Naive thymus-derived CD4-positive, alpha-beta T cell (primary cell): ENCODE measurements at regions not wholly inside any gene's neighbourhood (a gene's known extent, or its start where the extent isn't known, plus 50 kb on each side); places are given as distances from the start of the nearest gene placed in this dataset.
A peak's percentile ranks its signal among the peaks of the same experiment; 100 is the strongest.

Experiments used
- ATAC-seq: fragments of 150-1000 bp; cut with Tn5 transposase; 2 replicates; pipeline ENCODE4 v1.10.0; 2021; ENCODE audit warnings: mild to moderate bottlenecking, moderate library complexity
- CTCF ChIA-PET: fragments of 350-600 bp; sonication (Branson Sonifier 250); formaldehyde crosslinking; loops from one replicate; lab custom pipeline; 2021; ENCODE audit warnings: antibody characterized with exemption; lab: Charles Lee
- POLR2A ChIA-PET: fragments of 350-600 bp; sonication (Branson Sonifier 250); formaldehyde crosslinking; loops from one replicate; lab custom pipeline; 2021; ENCODE audit warnings: antibody characterized with exemption, inconsistent platforms; lab: Charles Lee
- DNase-seq, 9 donors: peaks; one replicate each; pipeline versions ENCODE4 v3.0.0 to v3.0.0-alpha.2; 2020 to 2022; ENCODE audit warnings: mixed read lengths in 1 of 9
- H3K27ac ChIP-seq: one replicate; pipeline ENCODE4 v1.7.0; 2013; ENCODE audit warnings: mild to moderate bottlenecking, low read depth, low read length, moderate library complexity
- H3K27me3 ChIP-seq, 2 donors: one replicate each; pipeline ENCODE4 v1.7.0; 2013; ENCODE audit warnings: low read length in 2 of 2, mild to moderate bottlenecking in 2 of 2, moderate library complexity in 2 of 2; ENCODE audit not compliant: control insufficient read depth in 2 of 2, insufficient read depth in 2 of 2
- H3K36me3 ChIP-seq, 3 experiments: 1 replicate in 2 of 3; 2 replicates in 1 of 3; pipeline ENCODE4 v1.7.0; 2013; ENCODE audit warnings: low read length in 3 of 3, mild to moderate bottlenecking in 3 of 3, moderate library complexity in 1 of 3; ENCODE audit not compliant: insufficient read depth in 3 of 3, control insufficient read depth in 2 of 3
- H3K4me1 ChIP-seq, 2 donors: one replicate each; pipeline ENCODE4 v1.7.0; 2013; ENCODE audit warnings: low read length in 2 of 2, mild to moderate bottlenecking in 2 of 2, moderate library complexity in 1 of 2; ENCODE audit not compliant: control insufficient read depth in 2 of 2, insufficient read depth in 2 of 2
- H3K4me3 ChIP-seq: 2 replicates; pipeline ENCODE4 v1.7.0; 2013; ENCODE audit warnings: mild to moderate bottlenecking, low read length
- H3K9me3 ChIP-seq, 3 experiments: 1 replicate in 2 of 3; 2 replicates in 1 of 3; pipeline ENCODE4 v1.7.0; 2013; ENCODE audit warnings: low read length in 3 of 3; ENCODE audit not compliant: control insufficient read depth in 2 of 3
- H3K27ac Mint-ChIP-seq, 9 donors: one replicate each; pipeline ENCODE4 v1.8.0; 2020 to 2022; ENCODE audit warnings: mixed read lengths in 9 of 9, mild to moderate bottlenecking in 8 of 9, moderate library complexity in 5 of 9, inconsistent platforms in 2 of 9
- H3K27me3 Mint-ChIP-seq, 5 donors: one replicate each; pipeline ENCODE4 v1.8.0; 2021 to 2022; ENCODE audit warnings: mixed read lengths in 5 of 5, mild to moderate bottlenecking in 1 of 5
- H3K36me3 Mint-ChIP-seq, 5 donors: one replicate each; pipeline ENCODE4 v1.8.0; 2020 to 2022; ENCODE audit warnings: mixed read lengths in 5 of 5, mild to moderate bottlenecking in 3 of 5, inconsistent platforms in 1 of 5
- H3K4me1 Mint-ChIP-seq, 7 donors: one replicate each; pipeline ENCODE4 v1.8.0; 2020 to 2022; ENCODE audit warnings: mixed read lengths in 7 of 7, mild to moderate bottlenecking in 3 of 7, inconsistent platforms in 1 of 7
- H3K4me3 Mint-ChIP-seq, 10 donors: one replicate each; pipeline ENCODE4 v1.8.0; 2020 to 2022; ENCODE audit warnings: mild to moderate bottlenecking in 10 of 10, mixed read lengths in 10 of 10, moderate library complexity in 6 of 10, inconsistent platforms in 2 of 10
- H3K9me3 Mint-ChIP-seq, 11 donors: one replicate each; pipeline ENCODE4 v1.8.0; 2020 to 2022; ENCODE audit warnings: mixed read lengths in 11 of 11, mild to moderate bottlenecking in 4 of 11, inconsistent platforms in 1 of 11, moderate library complexity in 1 of 11
- intact Hi-C, 2 donors: fragments of 100-400 bp; cut with micrococcal nuclease; formaldehyde crosslinking; loops; one replicate each; pipeline ENCODE4 v1.15.1; 2023

- H3K27me3 Mint-ChIP-seq = peaks cover 0 to 6% (median 0%) of the 10 kb centered on the region in 5 donors
- ATAC-seq = no peak
- no peak for DNase-seq
- H3K4me1 Mint-ChIP-seq = no peaks in the 10 kb centered on the region
- Histone ChIP-seq H3K4me3 (no peak overlapping the region), H3K9me3 (no peaks in the 10 kb centered on the region), H3K27ac (no peak overlapping the region), H3K27me3 (no peaks in the 10 kb centered on the region), H3K4me1 (no peaks in the 10 kb centered on the region), H3K36me3 (no peaks in the 10 kb centered on the region)
- H3K4me3 Mint-ChIP-seq = no peak overlapping the region
- H3K36me3 Mint-ChIP-seq = peaks cover 0 to 4% (median 0%) of the 10 kb centered on the region in 5 donors
- peaks cover 0 to 12% (median 3%) of the 10 kb centered on the region in 11 donors for H3K9me3 Mint-ChIP-seq
- H3K27ac Mint-ChIP-seq = no peak overlapping the region
- ChIA-PET CTCF (interaction anchor here (0.6 kb wide), 1 partner anchor 243 kb away, joined by 3 read pairs; no protein-coding TSS in a partner anchor), POLR2A (no interaction called here)
- intact Hi-C loops = no loop called here
These were observed 85.1 kb upstream of the BMPER start for GRCh38 chr7:33820206-33820605.

GRCh38 chr7:33821970-33822369, 83.4 kb upstream of the BMPER start:
- H3K9me3 Mint-ChIP-seq = peaks cover 0 to 12% (median 3%) of the 10 kb centered on the region in 11 donors
- no peaks in the 10 kb centered on the region for H3K4me1 Mint-ChIP-seq
- ChIA-PET CTCF (no interaction called here), POLR2A (no interaction called here)
- DNase-seq (no peak), ATAC-seq (no peak)
- no peak overlapping the region for H3K4me3 ChIP-seq
- no peak overlapping the region for H3K27ac Mint-ChIP-seq
- H3K4me1 ChIP-seq = no peaks in the 10 kb centered on the region
- H3K9me3 ChIP-seq = no peaks in the 10 kb centered on the region
- H3K27me3 Mint-ChIP-seq = peaks cover 0 to 6% (median 0%) of the 10 kb centered on the region in 5 donors
- peaks cover 0 to 4% (median 0%) of the 10 kb centered on the region in 5 donors for H3K36me3 Mint-ChIP-seq
- H3K4me3 Mint-ChIP-seq = no peak overlapping the region
- H3K27me3 ChIP-seq = no peaks in the 10 kb centered on the region
- no peak overlapping the region for H3K27ac ChIP-seq
- H3K36me3 ChIP-seq = no peaks in the 10 kb centered on the region
- intact Hi-C loops = no loop called here

GRCh38 chr7:33823913-33824312, 81.4 kb upstream of the BMPER start:
- DNase-seq (no peak), ATAC-seq (peak; percentile 14)
- Histone ChIP-seq H3K27me3 (no peaks in the 10 kb centered on the region), H3K9me3 (no peaks in the 10 kb centered on the region), H3K36me3 (no peaks in the 10 kb centered on the region), H3K27ac (no peak overlapping the region), H3K4me1 (no peaks in the 10 kb centered on the region), H3K4me3 (no peak overlapping the region)
- Mint-ChIP-seq H3K4me3 (no peak overlapping the region), H3K27ac (no peak overlapping the region), H3K4me1 (no peaks in the 10 kb centered on the region), H3K27me3 (peaks cover 0 to 3% (median 0%) of the 10 kb centered on the region in 5 donors), H3K9me3 (peaks cover 0 to 12% (median 5%) of the 10 kb centered on the region in 11 donors), H3K36me3 (no peaks in the 10 kb centered on the region)
- CTCF ChIA-PET = no interaction called here
- intact Hi-C loops = no loop called here
- POLR2A ChIA-PET = no interaction called here

- ChIA-PET CTCF (no interaction called here), POLR2A (no interaction called here)
- Mint-ChIP-seq H3K27me3 (peaks cover 0 to 3% (median 0%) of the 10 kb centered on the region in 5 donors), H3K4me3 (no peak overlapping the region), H3K4me1 (no peaks in the 10 kb centered on the region), H3K27ac (no peak overlapping the region), H3K36me3 (no peaks in the 10 kb centered on the region), H3K9me3 (peaks cover 0 to 7% (median 2%) of the 10 kb centered on the region in 11 donors)
- Histone ChIP-seq H3K4me3 (no peak overlapping the region), H3K4me1 (no peaks in the 10 kb centered on the region), H3K27me3 (no peaks in the 10 kb centered on the region), H3K9me3 (no peaks in the 10 kb centered on the region), H3K36me3 (no peaks in the 10 kb centered on the region), H3K27ac (no peak overlapping the region)
- ATAC-seq (no peak), DNase-seq (no peak)
- intact Hi-C loops = no loop called here
These were observed 80.4 kb upstream of the BMPER start for GRCh38 chr7:33824911-33825459.

- Histone ChIP-seq H3K9me3 (no peaks in the 10 kb centered on the region), H3K4me1 (no peaks in the 10 kb centered on the region), H3K4me3 (no peak overlapping the region), H3K27ac (no peak overlapping the region), H3K36me3 (no peaks in the 10 kb centered on the region), H3K27me3 (no peaks in the 10 kb centered on the region)
- intact Hi-C loops = no loop called here
- ChIA-PET POLR2A (no interaction called here), CTCF (no interaction called here)
- no peaks in the 10 kb centered on the region for H3K4me1 Mint-ChIP-seq
- no peak overlapping the region for H3K27ac Mint-ChIP-seq
- no peaks in the 10 kb centered on the region for H3K36me3 Mint-ChIP-seq
- peaks cover 0 to 1% (median 0%) of the 10 kb centered on the region in 11 donors for H3K9me3 Mint-ChIP-seq
- H3K27me3 Mint-ChIP-seq = peaks cover 0 to 3% (median 0%) of the 10 kb centered on the region in 5 donors
- ATAC-seq (no peak), DNase-seq (no peak)
- H3K4me3 Mint-ChIP-seq = no peak overlapping the region
These were observed 79.7 kb upstream of the BMPER start for GRCh38 chr7:33825644-33826043.

GRCh38 chr7:33829536-33829935, 75.8 kb upstream of the BMPER start:
- H3K27me3 ChIP-seq = no peaks in the 10 kb centered on the region
- H3K36me3 ChIP-seq = no peaks in the 10 kb centered on the region
- no peaks in the 10 kb centered on the region for H3K4me1 ChIP-seq
- H3K4me1 Mint-ChIP-seq = no peaks in the 10 kb centered on the region
- no peak overlapping the region for H3K27ac ChIP-seq
- H3K4me3 Mint-ChIP-seq = no peak overlapping the region
- intact Hi-C loops = no loop called here
- H3K36me3 Mint-ChIP-seq = peaks cover 0 to 3% (median 0%) of the 10 kb centered on the region in 5 donors
- DNase-seq = no peak
- ChIA-PET POLR2A (no interaction called here), CTCF (no interaction called here)
- H3K27me3 Mint-ChIP-seq = peaks cover 0 to 3% (median 0%) of the 10 kb centered on the region in 5 donors
- no peak for ATAC-seq
- peaks cover 0 to 1% (median 0%) of the 10 kb centered on the region in 11 donors for H3K9me3 Mint-ChIP-seq
- H3K9me3 ChIP-seq = no peaks in the 10 kb centered on the region
- H3K4me3 ChIP-seq = no peak overlapping the region
- H3K27ac Mint-ChIP-seq = no peak overlapping the region
